ENCODE measurements at regions not wholly inside any gene's neighbourhood (a gene's known extent, or its start where the extent isn't known, plus 50 kb on each side); places are given as distances from the start of the nearest gene placed in this dataset.

DNA sequence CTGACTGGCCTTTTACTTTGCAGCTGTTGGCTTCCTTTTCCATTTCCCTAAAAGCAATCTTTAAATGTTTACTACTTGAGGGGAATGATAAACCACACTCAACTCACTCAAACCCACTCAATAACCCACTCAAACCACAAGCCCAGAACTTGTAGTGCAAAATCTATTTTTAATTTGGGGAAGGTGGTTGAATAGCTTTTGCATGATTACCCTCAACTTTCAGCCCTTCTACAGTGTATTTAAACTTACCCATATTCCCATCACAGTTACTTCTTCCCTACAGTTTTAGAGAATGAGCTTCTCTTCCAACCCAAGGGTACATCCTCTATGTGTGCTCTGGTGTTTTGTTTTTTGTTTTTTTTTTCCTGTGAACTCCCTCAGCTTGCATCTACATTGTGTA, 636.1 kb downstream of the TDRD15 start:
- TF ChIP-seq POLR2AphosphoS5 (IDR thresholded peaks at IDR 0.05; ENCODE audit: low read depth, low read length) (no peak), SIN3A (IDR thresholded peaks at IDR 0.05; ENCODE audit: borderline replicate concordance, insufficient read depth, low read length) (no peak)

All from PFSK-1 (cell line).